MM.1S (cell line): ENCODE measurements at regions not wholly inside any gene's neighbourhood (a gene's known extent, or its start where the extent isn't known, plus 50 kb on each side); places are given as distances from the start of the nearest gene placed in this dataset.
"Not testable (repeated sequence)": the region's sequence is repeated elsewhere in the genome, so short reads cannot be mapped to it uniquely, and the experiment has no call there.

Experiments
- DNase-seq: peaks from one replicate; pipeline ENCODE4 v3.0.0-alpha.2; 2015
- H2AFZ ChIP-seq: fragments of 300-600 bp; sonication (generic); 2 replicates; pipeline ENCODE4 v1.6.0; 2016; ENCODE audit warnings: antibody characterized with exemption, low read length
- H3F3A ChIP-seq: fragments of 300-600 bp; sonication (generic); 2 replicates; pipeline ENCODE4 v1.6.1; 2016; ENCODE audit warnings: mild to moderate bottlenecking, antibody characterized with exemption, low read length, moderate library complexity, mixed read lengths; ENCODE audit not compliant: insufficient read depth
- H3K27ac ChIP-seq: fragments of 300-600 bp; sonication (generic); 2 replicates; pipeline ENCODE4 v1.5.1; 2016; ENCODE audit warnings: mild to moderate bottlenecking, low read length
- H3K27me3 ChIP-seq: fragments of 300-600 bp; sonication (generic); replicated peaks from 2 replicates; pipeline ENCODE4 v1.6.0; 2016; ENCODE audit warnings: low read length; ENCODE audit not compliant: insufficient read depth
- H3K36me3 ChIP-seq: fragments of 300-600 bp; sonication (generic); replicated peaks from 2 replicates; pipeline ENCODE4 v1.6.1; 2016; ENCODE audit warnings: mild to moderate bottlenecking, low read length, mixed read lengths; ENCODE audit not compliant: insufficient read depth
- H3K4me1 ChIP-seq: fragments of 300-600 bp; sonication (generic); 2 replicates; pipeline ENCODE4 v1.6.1; 2016; ENCODE audit warnings: low read length, mixed read lengths
- H3K4me2 ChIP-seq: fragments of 300-600 bp; sonication (generic); 2 replicates; pipeline ENCODE4 v1.6.0; 2016; ENCODE audit warnings: low read depth, low read length
- H3K4me3 ChIP-seq: fragments of 300-600 bp; sonication (generic); 2 replicates; pipeline ENCODE4 v1.5.1; 2016; ENCODE audit warnings: low read length, mixed read lengths
- H3K79me2 ChIP-seq: fragments of 300-600 bp; sonication (generic); 2 replicates; pipeline ENCODE4 v1.6.1; 2016; ENCODE audit warnings: mixed run types, low read length, mixed read lengths
- H3K9ac ChIP-seq: fragments of 300-600 bp; sonication (generic); 2 replicates; pipeline ENCODE4 v1.6.1; 2016; ENCODE audit warnings: low read length, mixed read lengths
- H3K9me2 ChIP-seq: fragments of 300-600 bp; sonication (generic); replicated peaks from 2 replicates; pipeline ENCODE4 v1.6.1; 2016; ENCODE audit warnings: mild to moderate bottlenecking, low read length, mixed read lengths; ENCODE audit not compliant: insufficient read depth
- H3K9me3 ChIP-seq: fragments of 300-600 bp; sonication (generic); replicated peaks from 2 replicates; pipeline ENCODE4 v1.6.1; 2016; ENCODE audit warnings: mild to moderate bottlenecking, low read length, mixed read lengths; ENCODE audit not compliant: insufficient read depth
- H4K20me1 ChIP-seq: fragments of 300-600 bp; sonication (generic); 2 replicates; pipeline ENCODE4 v1.6.1; 2016; ENCODE audit warnings: mild to moderate bottlenecking, low read length, moderate library complexity, mixed read lengths; ENCODE audit not compliant: insufficient read depth
- EZH2 ChIP-seq: fragments of 300-600 bp; sonication (generic); optimal IDR thresholded peaks from 2 replicates; pipeline ENCODE3; 2017; ENCODE audit warnings: low read depth, mild to moderate bottlenecking, antibody characterized with exemption, low read length, mixed read lengths
- EZH2phosphoT487 ChIP-seq: fragments of 300-600 bp; sonication (generic); IDR thresholded peaks from 2 replicates; pipeline ENCODE4 v1.6.1; 2018; ENCODE audit warnings: antibody characterized with exemption, low read length
- TF ChIP-seq, protein P1 (sequence below): fragments of 300-600 bp; sonication (generic); IDR thresholded peaks from 2 replicates; pipeline ENCODE4 v1.5.1; 2016; ENCODE audit warnings: antibody characterized with exemption, low read length, mixed read lengths

DNA sequence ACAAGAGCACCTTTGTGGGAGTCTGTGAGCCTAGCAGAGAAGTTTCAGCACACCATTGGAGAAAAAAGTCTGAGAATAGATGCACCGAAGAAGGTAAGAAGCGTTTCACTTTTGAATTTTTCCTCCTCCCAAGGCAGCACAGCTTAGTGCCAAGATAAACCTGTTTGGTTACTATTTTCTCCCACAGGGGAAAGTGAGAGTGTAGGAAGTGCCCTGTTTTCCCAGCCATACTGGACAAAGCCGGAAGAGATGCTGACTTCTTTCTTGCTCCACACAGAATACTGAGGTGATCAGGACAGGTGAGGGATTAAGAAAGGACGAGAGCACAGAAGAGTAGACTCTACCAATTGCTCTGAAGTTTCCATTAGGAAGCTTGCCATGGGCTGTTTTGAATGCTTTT lies 1011.0 kb upstream of the MIR17HG start:
- H2AFZ ChIP-seq, result no peak overlapping the region
- no peak overlapping the region for H3K9ac ChIP-seq
- no peaks in the 10 kb centered on the region for H3K36me3 ChIP-seq
- no peak for TF ChIP-seq EZH2
- TF ChIP-seq EZH2phosphoT487, result no peak
- TF ChIP-seq, protein P1, sequence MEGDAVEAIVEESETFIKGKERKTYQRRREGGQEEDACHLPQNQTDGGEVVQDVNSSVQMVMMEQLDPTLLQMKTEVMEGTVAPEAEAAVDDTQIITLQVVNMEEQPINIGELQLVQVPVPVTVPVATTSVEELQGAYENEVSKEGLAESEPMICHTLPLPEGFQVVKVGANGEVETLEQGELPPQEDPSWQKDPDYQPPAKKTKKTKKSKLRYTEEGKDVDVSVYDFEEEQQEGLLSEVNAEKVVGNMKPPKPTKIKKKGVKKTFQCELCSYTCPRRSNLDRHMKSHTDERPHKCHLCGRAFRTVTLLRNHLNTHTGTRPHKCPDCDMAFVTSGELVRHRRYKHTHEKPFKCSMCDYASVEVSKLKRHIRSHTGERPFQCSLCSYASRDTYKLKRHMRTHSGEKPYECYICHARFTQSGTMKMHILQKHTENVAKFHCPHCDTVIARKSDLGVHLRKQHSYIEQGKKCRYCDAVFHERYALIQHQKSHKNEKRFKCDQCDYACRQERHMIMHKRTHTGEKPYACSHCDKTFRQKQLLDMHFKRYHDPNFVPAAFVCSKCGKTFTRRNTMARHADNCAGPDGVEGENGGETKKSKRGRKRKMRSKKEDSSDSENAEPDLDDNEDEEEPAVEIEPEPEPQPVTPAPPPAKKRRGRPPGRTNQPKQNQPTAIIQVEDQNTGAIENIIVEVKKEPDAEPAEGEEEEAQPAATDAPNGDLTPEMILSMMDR, result no peak
- no peaks in the 10 kb centered on the region for H3K4me1 ChIP-seq
- no peak overlapping the region for H3K27ac ChIP-seq
- no peaks in the 10 kb centered on the region for H3K9me2 ChIP-seq
- H3K4me2 ChIP-seq, result no peak overlapping the region
- H3F3A ChIP-seq, result no peaks in the 10 kb centered on the region
- no peaks in the 10 kb centered on the region for H3K79me2 ChIP-seq
- H3K9me3 ChIP-seq, result no peaks in the 10 kb centered on the region
- no peaks in the 10 kb centered on the region for H4K20me1 ChIP-seq
- H3K4me3 ChIP-seq, result no peak overlapping the region
- no peak for DNase-seq
- no peaks in the 10 kb centered on the region for H3K27me3 ChIP-seq

DNA sequence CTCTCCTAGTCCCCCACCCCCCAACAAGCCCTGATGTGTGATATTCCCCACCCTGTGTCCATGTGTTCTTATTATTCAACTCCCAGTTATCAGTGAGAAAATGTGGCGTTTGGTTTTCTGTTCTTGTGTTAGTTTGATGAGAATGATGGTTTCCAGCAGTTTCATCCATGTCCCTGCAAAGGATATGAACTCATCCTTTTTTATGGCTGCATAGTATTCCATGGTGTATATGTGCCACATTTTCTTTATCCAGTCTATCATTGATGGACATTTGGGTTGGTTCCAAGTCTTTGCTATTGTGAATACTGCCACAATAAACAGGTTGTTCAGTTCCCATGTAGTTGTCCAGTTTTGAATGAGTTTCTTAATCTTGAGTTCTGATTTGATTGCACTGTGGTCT lies 1006.1 kb upstream of the MIR17HG start:
- H3K9ac ChIP-seq, H2AFZ ChIP-seq, H3K4me2 ChIP-seq, H3K79me2 ChIP-seq, H3F3A ChIP-seq, DNase-seq, H3K27me3 ChIP-seq, H4K20me1 ChIP-seq, H3K36me3 ChIP-seq, H3K4me1 ChIP-seq, H3K9me2 ChIP-seq, H3K4me3 ChIP-seq, H3K27ac ChIP-seq, H3K9me3 ChIP-seq: not testable (repeated sequence)

DNA sequence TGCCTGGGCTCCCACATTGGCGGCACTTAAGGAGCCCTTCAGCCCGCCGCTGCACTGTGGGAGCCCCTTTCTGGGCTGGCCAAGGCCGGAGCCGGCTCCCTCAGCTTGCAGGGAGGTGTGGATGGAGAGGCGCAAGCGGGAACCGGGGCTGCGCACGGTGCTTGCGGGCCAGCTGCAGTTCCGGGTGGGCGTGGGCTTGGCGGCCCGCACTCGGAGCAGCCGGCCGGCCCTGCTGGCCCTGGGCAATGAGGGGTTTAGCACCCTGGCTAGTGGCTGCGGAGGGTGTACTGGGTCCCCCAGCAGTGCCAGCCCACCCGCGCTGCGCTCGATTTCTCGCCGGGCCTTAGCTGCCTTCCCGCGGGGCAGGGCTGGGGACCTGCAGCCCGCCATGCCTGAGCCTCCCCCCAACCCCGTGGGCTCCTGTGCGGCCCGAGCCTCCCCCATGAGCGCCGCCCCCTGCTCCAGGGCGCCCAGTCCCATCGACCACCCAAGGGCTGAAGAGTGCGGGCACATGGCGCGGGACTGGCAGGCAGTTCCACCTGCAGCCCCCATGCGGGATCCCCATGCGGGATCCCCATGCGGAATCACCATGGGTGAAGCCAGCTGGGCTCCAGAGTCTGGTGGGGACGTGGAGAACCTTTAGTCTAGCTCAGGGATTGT lies 998.9 kb upstream of the MIR17HG start:
- H3K27ac ChIP-seq, H3K79me2 ChIP-seq, H3K36me3 ChIP-seq, DNase-seq, H2AFZ ChIP-seq, H3K9me3 ChIP-seq, H3K9me2 ChIP-seq, H3F3A ChIP-seq, H3K4me1 ChIP-seq, H3K4me3 ChIP-seq, H3K9ac ChIP-seq, H3K27me3 ChIP-seq, H4K20me1 ChIP-seq, H3K4me2 ChIP-seq: not testable (repeated sequence)

DNA sequence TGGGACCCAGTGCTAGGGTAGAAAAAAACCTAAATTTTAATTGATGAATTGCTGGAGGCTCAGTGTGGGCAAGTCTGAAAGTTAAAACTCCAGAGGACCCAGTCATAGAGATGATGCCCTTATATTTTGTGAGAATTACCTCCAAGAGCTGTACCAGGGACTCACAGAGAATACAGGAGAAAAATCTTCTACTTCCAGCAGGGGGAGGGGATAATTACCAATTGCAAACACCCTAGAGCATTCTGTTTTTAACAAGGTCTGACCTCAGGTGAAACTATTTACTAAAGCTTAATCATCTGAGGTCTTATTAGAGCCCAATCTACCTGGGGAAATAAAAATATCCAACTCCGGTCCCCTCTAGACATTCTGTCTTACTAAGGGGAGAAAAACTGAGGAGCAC lies 994.7 kb upstream of the MIR17HG start:
- Histone ChIP-seq H3K9me2 (no peaks in the 10 kb centered on the region), H3K79me2 (no peaks in the 10 kb centered on the region), H4K20me1 (no peaks in the 10 kb centered on the region), H3K4me1 (no peaks in the 10 kb centered on the region), H3K9me3 (no peaks in the 10 kb centered on the region), H3K9ac (no peak overlapping the region), H3F3A (no peaks in the 10 kb centered on the region), H3K36me3 (no peaks in the 10 kb centered on the region), H3K27ac (no peak overlapping the region), H3K4me2 (no peak overlapping the region), H3K4me3 (no peak overlapping the region), H2AFZ (no peak overlapping the region), H3K27me3 (no peaks in the 10 kb centered on the region)
- DNase-seq, result no peak
- no peak for TF ChIP-seq EZH2phosphoT487
- no peak for TF ChIP-seq EZH2
- TF ChIP-seq, protein P1, result no peak
